ENCODE measurements at regions not wholly inside any gene's neighbourhood (a gene's known extent, or its start where the extent isn't known, plus 50 kb on each side); places are given as distances from the start of the nearest gene placed in this dataset.
"Not testable (repeated sequence)": the region's sequence is repeated elsewhere in the genome, so short reads cannot be mapped to it uniquely, and the experiment has no call there.

GRCh38 chrX:117843749-117844148 lies 272.9 kb downstream of the KLHL13 start:
- DNase-seq: no peak

- no peak for DNase-seq
Observed at GRCh38 chrX:117840645-117841044, 276.0 kb downstream of the KLHL13 start.

DNA sequence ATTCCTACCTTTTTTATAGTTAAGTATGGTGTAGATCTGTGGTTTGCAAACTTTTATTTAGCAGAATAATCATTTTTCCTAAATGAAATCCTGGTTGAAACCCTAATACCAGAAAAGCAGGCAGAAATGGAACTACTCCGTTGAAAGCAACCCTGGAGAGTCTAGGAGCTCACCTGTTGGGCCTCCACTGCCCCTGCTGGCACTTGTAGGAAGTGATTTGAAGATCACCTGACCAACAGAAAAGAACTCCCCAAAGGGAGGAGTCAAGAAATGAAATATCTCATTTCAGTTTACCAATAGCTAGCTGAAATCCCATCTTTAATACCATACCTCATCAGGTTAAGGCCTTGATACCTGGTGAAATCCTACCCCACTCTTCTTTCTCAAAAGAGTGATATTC lies 277.1 kb downstream of the KLHL13 start:
- peak in 1 of 2 experiments; percentile 32 for DNase-seq

GRCh38 chrX:117838581-117839331 lies 277.9 kb downstream of the KLHL13 start:
- DNase-seq: no peak

- no peak for DNase-seq
Observed at GRCh38 chrX:117835034-117835433, 281.6 kb downstream of the KLHL13 start.

GRCh38 chrX:117834076-117834475 lies 282.5 kb downstream of the KLHL13 start:
- DNase-seq: no peak

DNA sequence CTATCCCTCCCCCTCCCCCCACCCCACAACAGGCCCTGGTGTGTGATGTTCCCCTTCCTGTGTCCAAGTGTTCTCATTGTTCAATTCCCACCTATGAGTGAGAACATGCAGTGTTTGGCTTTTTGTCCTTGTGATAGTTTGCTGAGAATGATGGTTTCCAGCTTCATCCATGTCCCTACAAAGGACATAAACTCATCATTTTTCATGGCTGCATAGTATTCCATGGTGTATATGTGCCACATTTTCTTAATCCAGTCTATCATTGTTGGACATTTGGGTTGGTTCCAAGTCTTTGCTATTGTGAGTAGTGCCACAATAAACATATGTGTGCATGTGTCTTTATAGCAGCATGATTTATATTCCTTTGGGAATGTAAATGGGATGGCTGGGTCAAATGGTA lies 295.1 kb downstream of the KLHL13 start:
- not testable (repeated sequence) for DNase-seq

DNA sequence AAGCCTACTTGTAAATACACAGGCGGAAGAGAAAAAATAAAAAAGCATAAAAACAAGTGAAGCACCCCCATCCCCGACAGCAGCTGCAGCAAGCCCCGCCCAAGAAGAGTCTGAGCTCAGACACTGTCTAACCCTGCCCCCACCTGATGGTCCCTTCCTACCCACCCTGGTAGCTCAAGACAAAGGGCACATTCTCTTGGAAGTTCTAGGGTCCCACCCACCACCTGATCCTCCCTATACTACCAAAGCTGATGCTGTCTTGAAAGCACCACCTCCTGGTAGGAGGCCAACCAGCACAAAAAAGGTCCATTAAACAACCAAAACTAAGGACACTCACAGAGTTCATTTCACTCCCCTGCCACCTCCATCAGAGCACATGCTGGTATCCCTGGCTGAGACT lies 308.2 kb downstream of the KLHL13 start:
- no peak for DNase-seq

GRCh38 chrX:117803463-117803862 lies 313.1 kb downstream of the KLHL13 start:
- DNase-seq: no peak

- DNase-seq: no peak
Observed at GRCh38 chrX:117788339-117788738, 328.3 kb downstream of the KLHL13 start.

GRCh38 chrX:117771384-117771783 lies 345.2 kb downstream of the KLHL13 start:
- peak in 1 of 2 experiments; percentile 32 for DNase-seq

- no peak for DNase-seq
Observed at GRCh38 chrX:117768861-117769604, 347.6 kb downstream of the KLHL13 start.

DNA sequence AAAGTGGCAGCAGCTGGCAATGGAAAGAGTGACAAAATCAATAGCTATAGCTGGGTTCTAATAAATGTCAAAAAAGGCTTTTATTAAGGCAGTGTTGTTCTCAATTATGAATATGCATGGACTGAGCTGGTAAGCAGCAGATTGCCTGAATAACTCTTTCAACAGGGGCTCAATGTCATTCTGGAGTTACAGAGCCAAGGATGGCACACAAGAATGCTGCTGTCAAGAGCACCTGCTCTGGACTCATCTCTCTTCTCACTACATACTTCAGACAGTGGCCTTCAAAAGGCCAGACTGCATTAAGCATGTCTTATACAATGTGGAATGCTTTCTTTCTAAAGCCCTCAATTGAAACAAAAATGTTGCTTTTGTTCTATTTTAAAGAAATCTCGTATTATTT lies 351.4 kb downstream of the KLHL13 start:
- no peak for DNase-seq

- no peak for DNase-seq
Observed at GRCh38 chrX:117752745-117753144, 363.9 kb downstream of the KLHL13 start.

GRCh38 chrX:117751155-117751554 lies 365.5 kb downstream of the KLHL13 start:
- no peak for DNase-seq

- no peak for DNase-seq
Observed at GRCh38 chrX:117744958-117745357, 371.7 kb downstream of the KLHL13 start.

DNA sequence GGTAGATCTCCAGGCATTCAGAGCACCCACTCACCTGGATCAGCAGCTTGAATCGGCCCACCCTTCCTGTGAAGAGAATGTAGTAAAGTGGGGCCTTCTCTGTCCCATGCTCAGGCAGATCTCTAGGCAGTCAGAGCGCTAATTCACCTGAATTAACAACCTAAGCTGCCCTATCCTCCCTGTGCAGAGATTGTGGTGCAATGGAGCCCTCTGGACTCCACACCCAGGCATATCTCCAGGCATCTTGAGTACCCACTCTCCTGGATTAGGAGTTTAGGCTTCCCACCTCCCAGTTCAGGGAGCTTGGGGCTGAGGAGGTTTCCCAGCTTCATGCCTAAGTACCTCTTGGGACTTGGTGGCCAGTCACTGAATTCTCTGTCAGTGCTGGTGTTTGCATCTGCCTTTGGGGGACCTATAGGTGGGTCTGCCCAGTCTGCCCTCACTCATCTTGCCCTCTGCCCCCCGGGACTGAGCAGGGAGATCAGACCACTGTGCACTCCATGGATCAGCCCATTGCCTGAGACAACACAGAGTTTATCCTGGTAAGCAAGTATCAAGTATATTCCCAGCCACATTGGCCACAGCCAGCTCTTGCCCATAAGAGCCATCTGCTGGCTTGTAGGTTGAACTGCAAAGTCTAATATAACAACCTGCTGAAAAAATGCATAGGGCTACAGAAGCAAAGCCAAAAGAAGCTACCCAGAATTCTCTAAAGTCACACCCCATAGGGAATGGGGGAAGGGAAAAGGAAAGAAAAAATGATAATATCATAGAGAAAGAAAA lies 372.9 kb downstream of the KLHL13 start:
- peak; percentile 36 to 56 for DNase-seq

DNA sequence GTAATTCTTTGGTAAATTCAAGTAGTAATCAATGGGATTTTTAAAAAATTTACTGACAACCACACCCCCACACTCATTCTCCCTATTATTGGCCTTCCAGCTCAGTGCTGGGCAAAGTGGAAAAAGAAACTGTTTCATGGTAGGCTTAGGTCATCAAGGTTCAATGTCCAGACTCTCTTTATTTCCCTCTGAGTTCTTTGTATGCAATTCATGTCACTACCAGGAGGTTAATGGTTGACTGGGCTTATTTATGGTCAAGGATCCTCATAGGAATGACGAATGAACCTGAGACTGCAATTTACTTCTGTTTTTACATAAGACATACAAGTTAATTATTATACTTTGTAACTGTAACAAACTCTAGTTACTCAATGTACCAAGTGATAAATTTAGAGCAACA lies 403.2 kb downstream of the KLHL13 start:
- no peak for DNase-seq

- DNase-seq: peak; percentile 42 to 71
Observed at GRCh38 chrX:117711782-117712181, 404.8 kb downstream of the KLHL13 start.

- no peak for DNase-seq
Observed at GRCh38 chrX:117707948-117708743, 408.5 kb downstream of the KLHL13 start.

GRCh38 chrX:117701050-117701449 lies 415.6 kb downstream of the KLHL13 start:
- no peak for DNase-seq

GRCh38 chrX:117689956-117690355 lies 426.7 kb downstream of the KLHL13 start:
- no peak for DNase-seq

GRCh38 chrX:117680286-117680685 lies 436.3 kb downstream of the KLHL13 start:
- no peak for DNase-seq
